Astrocyte (in vitro differentiated cells and primary cell): ENCODE measurements at regions not wholly inside any gene's neighbourhood (a gene's known extent, or its start where the extent isn't known, plus 50 kb on each side); places are given as distances from the start of the nearest gene placed in this dataset.

Experiments
- DNase-seq: peaks from one replicate; pipeline ENCODE4 v3.0.0-alpha.2; 2010; ENCODE audit warnings: low read depth
- FAIRE-seq: peaks from 2 replicates; lab custom pipeline; 2011; peaks lifted over from hg19 to GRCh38; lab: Jason Lieb, UNC
- H2AFZ ChIP-seq: 2 replicates; pipeline ENCODE4 v1.6.0; 2012; ENCODE audit warnings: low read depth, low read length, inconsistent platforms
- H3K27ac ChIP-seq: 2 replicates; pipeline ENCODE4 v1.5.1; 2011; ENCODE audit warnings: low read depth, low read length, inconsistent platforms
- H3K27me3 ChIP-seq: 2 replicates; pipeline ENCODE4 v1.6.0; 2011; ENCODE audit warnings: low read length, inconsistent platforms; ENCODE audit not compliant: insufficient read depth
- H3K36me3 ChIP-seq: 2 replicates; pipeline ENCODE4 v1.5.1; 2011; ENCODE audit warnings: low read length, inconsistent platforms; ENCODE audit not compliant: insufficient read depth
- H3K4me1 ChIP-seq: 2 replicates; pipeline ENCODE4 v1.5.1; 2011; ENCODE audit warnings: low read length, inconsistent platforms; ENCODE audit not compliant: insufficient read depth
- H3K4me2 ChIP-seq: 2 replicates; pipeline ENCODE4 v1.6.0; 2012; ENCODE audit warnings: low read length, inconsistent platforms
- H3K4me3 ChIP-seq: 2 replicates; pipeline ENCODE4 v1.5.1; 2011; ENCODE audit warnings: low read depth, mild to moderate bottlenecking, low read length, inconsistent platforms; ENCODE audit not compliant: insufficient read depth
- H3K79me2 ChIP-seq: 2 replicates; pipeline ENCODE4 v1.6.0; 2012; ENCODE audit warnings: mild to moderate bottlenecking, low read length, inconsistent platforms; ENCODE audit not compliant: insufficient read depth
- H3K9ac ChIP-seq: 2 replicates; pipeline ENCODE4 v1.6.0; 2012; ENCODE audit warnings: mild to moderate bottlenecking, low read length, inconsistent platforms
- H3K9me3 ChIP-seq: 2 replicates; pipeline ENCODE4 v1.5.1; 2012; ENCODE audit warnings: low read depth, mild to moderate bottlenecking, low read length, inconsistent platforms; ENCODE audit not compliant: insufficient read depth
- H4K20me1 ChIP-seq: 2 replicates; pipeline ENCODE4 v1.6.0; 2012; ENCODE audit warnings: low read length, inconsistent platforms; ENCODE audit not compliant: insufficient read depth
- H3K27ac Mint-ChIP-seq: one replicate; pipeline ENCODE4 v1.8.0; 2021; ENCODE audit warnings: mild to moderate bottlenecking, mixed read lengths; ENCODE audit not compliant: unreplicated experiment
- H3K27me3 Mint-ChIP-seq: one replicate; pipeline ENCODE4 v1.8.0; 2021; ENCODE audit warnings: low read depth, mixed read lengths; ENCODE audit not compliant: unreplicated experiment
- H3K36me3 Mint-ChIP-seq: one replicate; pipeline ENCODE4 v1.8.0; 2021; ENCODE audit warnings: low read depth, mixed read lengths; ENCODE audit not compliant: unreplicated experiment
- H3K4me1 Mint-ChIP-seq: one replicate; pipeline ENCODE4 v1.8.0; 2021; ENCODE audit warnings: low read depth, mixed read lengths; ENCODE audit not compliant: unreplicated experiment
- H3K4me3 Mint-ChIP-seq: one replicate; pipeline ENCODE4 v1.8.0; 2021; ENCODE audit warnings: mild to moderate bottlenecking, moderate library complexity, mixed read lengths; ENCODE audit not compliant: unreplicated experiment
- H3K9me3 Mint-ChIP-seq: one replicate; pipeline ENCODE4 v1.8.0; 2021; ENCODE audit warnings: mild to moderate bottlenecking, mixed read lengths; ENCODE audit not compliant: unreplicated experiment
- EZH2 ChIP-seq: IDR thresholded peaks from 2 replicates; pipeline ENCODE4 v1.6.1; 2012; ENCODE audit warnings: mild to moderate bottlenecking, low read length, inconsistent platforms; ENCODE audit not compliant: insufficient read depth
- TF ChIP-seq, protein P1 (sequence below): IDR thresholded peaks from 2 replicates; pipeline ENCODE4 v1.5.1; 2011; ENCODE audit warnings: low read depth, mild to moderate bottlenecking, inconsistent platforms, low read length, moderate library complexity; ENCODE audit not compliant: insufficient read depth

DNA sequence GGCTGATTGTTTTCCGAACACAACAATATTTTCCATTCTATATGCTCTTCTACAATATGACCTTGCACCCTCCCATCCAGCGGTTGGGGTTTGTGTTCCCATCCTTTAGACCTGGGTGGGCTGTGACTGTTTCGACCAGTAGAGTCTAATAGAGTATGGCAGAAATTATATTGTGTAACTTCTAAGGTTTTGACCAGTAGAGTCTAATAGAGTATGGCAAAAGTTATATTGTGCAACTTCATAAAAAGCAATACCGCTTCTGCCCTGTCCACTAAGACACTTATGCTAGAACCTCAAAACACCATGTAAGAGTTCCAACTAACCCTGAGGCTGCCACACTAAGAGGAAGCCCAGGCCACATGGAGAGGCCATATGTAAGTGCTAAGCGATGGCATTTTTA, 719.7 kb upstream of the TBX3 start:
- DNase-seq, result no peak
- no peaks in the 10 kb centered on the region for H3K79me2 ChIP-seq
- H2AFZ ChIP-seq, result no peak overlapping the region
- H3K4me1 Mint-ChIP-seq, result peaks cover 9% of the 10 kb centered on the region
- no peak overlapping the region for H3K4me3 ChIP-seq
- H3K9me3 ChIP-seq, result no peaks in the 10 kb centered on the region
- TF ChIP-seq EZH2, result no peak
- TF ChIP-seq, protein P1, sequence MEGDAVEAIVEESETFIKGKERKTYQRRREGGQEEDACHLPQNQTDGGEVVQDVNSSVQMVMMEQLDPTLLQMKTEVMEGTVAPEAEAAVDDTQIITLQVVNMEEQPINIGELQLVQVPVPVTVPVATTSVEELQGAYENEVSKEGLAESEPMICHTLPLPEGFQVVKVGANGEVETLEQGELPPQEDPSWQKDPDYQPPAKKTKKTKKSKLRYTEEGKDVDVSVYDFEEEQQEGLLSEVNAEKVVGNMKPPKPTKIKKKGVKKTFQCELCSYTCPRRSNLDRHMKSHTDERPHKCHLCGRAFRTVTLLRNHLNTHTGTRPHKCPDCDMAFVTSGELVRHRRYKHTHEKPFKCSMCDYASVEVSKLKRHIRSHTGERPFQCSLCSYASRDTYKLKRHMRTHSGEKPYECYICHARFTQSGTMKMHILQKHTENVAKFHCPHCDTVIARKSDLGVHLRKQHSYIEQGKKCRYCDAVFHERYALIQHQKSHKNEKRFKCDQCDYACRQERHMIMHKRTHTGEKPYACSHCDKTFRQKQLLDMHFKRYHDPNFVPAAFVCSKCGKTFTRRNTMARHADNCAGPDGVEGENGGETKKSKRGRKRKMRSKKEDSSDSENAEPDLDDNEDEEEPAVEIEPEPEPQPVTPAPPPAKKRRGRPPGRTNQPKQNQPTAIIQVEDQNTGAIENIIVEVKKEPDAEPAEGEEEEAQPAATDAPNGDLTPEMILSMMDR, result no peak
- no peak for FAIRE-seq
- H3K27ac ChIP-seq, result no peak overlapping the region
- no peak overlapping the region for H3K4me3 Mint-ChIP-seq
- no peaks in the 10 kb centered on the region for H3K36me3 ChIP-seq
- H3K27me3 Mint-ChIP-seq, result no peaks in the 10 kb centered on the region
- H3K9ac ChIP-seq, result no peak overlapping the region
- H3K4me2 ChIP-seq, result no peak overlapping the region
- no peaks in the 10 kb centered on the region for H4K20me1 ChIP-seq
- no peaks in the 10 kb centered on the region for H3K36me3 Mint-ChIP-seq
- no peaks in the 10 kb centered on the region for H3K9me3 Mint-ChIP-seq
- H3K4me1 ChIP-seq, result peaks cover 11% of the 10 kb centered on the region
- no peaks in the 10 kb centered on the region for H3K27me3 ChIP-seq
- no peak overlapping the region for H3K27ac Mint-ChIP-seq

DNA sequence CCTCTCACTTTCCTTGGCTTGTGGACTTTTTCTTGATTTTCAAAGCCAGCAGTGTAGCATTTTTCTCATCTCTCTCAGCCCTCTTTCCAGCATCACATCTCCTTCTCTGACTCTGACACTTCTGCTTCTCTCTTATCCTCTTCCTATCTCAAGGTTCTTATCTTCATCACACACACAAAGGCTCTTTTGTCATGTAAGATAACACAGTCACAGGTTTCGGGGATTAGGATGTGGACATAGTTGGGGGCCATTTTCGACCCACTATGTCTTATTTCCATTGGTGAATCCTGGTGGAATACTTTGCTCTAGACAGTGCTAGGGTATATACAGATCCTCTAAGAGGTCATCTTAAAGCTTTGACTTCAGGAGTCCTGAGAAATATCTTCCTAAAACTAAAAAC, 719.3 kb upstream of the TBX3 start:
- peaks cover 9% of the 10 kb centered on the region for H3K4me1 Mint-ChIP-seq
- no peak for TF ChIP-seq EZH2
- TF ChIP-seq, protein P1, result no peak
- no peaks in the 10 kb centered on the region for H3K36me3 Mint-ChIP-seq
- Histone ChIP-seq H4K20me1 (no peaks in the 10 kb centered on the region), H3K27ac (no peak overlapping the region), H3K79me2 (no peaks in the 10 kb centered on the region), H3K4me1 (peaks cover 11% of the 10 kb centered on the region), H3K9ac (no peak overlapping the region), H3K9me3 (no peaks in the 10 kb centered on the region), H2AFZ (no peak overlapping the region), H3K36me3 (no peaks in the 10 kb centered on the region), H3K4me2 (no peak overlapping the region), H3K4me3 (no peak overlapping the region), H3K27me3 (no peaks in the 10 kb centered on the region)
- H3K27me3 Mint-ChIP-seq, result no peaks in the 10 kb centered on the region
- H3K4me3 Mint-ChIP-seq, result no peak overlapping the region
- DNase-seq (no peak), FAIRE-seq (no peak)
- H3K27ac Mint-ChIP-seq, result no peak overlapping the region
- no peaks in the 10 kb centered on the region for H3K9me3 Mint-ChIP-seq

DNA sequence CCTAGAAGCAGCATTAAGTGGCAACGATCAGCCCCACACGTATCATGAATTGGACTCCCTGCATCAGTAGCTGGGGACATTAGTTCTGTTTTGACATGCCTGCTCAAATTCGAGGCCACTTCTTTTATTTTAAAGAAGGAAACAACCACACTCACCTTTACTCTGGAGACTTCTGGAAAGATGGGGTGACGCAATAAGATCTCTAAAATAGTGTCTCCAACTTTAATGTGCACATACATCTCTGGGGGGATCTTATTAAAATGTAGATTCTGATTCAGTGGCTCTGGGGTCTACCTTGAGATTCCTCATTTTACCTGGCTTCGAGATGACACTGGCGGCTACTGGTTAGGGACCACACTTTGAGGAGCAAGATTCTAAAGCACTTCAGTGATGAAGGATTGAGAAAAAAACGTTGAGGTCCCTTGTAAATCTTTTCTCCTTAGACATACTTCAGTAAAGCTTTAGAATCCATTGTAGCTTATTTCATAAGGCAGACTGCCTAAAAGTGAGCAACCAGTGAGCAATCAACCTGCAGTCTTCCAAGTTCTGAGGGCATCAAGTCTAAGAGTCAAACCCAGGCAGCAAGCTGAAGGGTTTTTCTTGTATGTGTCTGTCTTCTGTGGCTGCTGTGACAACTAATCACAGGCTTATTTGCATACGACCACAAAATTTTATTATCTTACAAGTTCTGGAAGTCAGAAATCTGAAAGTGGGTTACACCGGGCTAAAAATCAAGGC, 718.6 kb upstream of the TBX3 start:
- H3K27ac ChIP-seq, result no peak overlapping the region
- DNase-seq, result peak; percentile 12
- FAIRE-seq, result no peak
- H2AFZ ChIP-seq, result no peak overlapping the region
- Mint-ChIP-seq H3K4me3 (no peak overlapping the region), H3K9me3 (peaks cover 2% of the 10 kb centered on the region), H3K27me3 (no peaks in the 10 kb centered on the region), H3K4me1 (peaks cover 9% of the 10 kb centered on the region), H3K27ac (no peak overlapping the region), H3K36me3 (no peaks in the 10 kb centered on the region)
- H3K36me3 ChIP-seq, result no peaks in the 10 kb centered on the region
- no peak overlapping the region for H3K4me3 ChIP-seq
- no peaks in the 10 kb centered on the region for H3K79me2 ChIP-seq
- no peak for TF ChIP-seq EZH2
- peaks cover 11% of the 10 kb centered on the region for H3K4me1 ChIP-seq
- no peak overlapping the region for H3K9ac ChIP-seq
- no peak overlapping the region for H3K4me2 ChIP-seq
- no peaks in the 10 kb centered on the region for H3K27me3 ChIP-seq
- H3K9me3 ChIP-seq, result no peaks in the 10 kb centered on the region
- H4K20me1 ChIP-seq, result no peaks in the 10 kb centered on the region
